NCI-H1048 (cell line): ENCODE measurements at regions not wholly inside any gene's neighbourhood (a gene's known extent, or its start where the extent isn't known, plus 50 kb on each side); places are given as distances from the start of the nearest gene placed in this dataset.

Source experiments
- DNase-seq: peaks from one replicate; lab custom pipeline; 2025; lab: John Stamatoyannopoulos, UW

DNA sequence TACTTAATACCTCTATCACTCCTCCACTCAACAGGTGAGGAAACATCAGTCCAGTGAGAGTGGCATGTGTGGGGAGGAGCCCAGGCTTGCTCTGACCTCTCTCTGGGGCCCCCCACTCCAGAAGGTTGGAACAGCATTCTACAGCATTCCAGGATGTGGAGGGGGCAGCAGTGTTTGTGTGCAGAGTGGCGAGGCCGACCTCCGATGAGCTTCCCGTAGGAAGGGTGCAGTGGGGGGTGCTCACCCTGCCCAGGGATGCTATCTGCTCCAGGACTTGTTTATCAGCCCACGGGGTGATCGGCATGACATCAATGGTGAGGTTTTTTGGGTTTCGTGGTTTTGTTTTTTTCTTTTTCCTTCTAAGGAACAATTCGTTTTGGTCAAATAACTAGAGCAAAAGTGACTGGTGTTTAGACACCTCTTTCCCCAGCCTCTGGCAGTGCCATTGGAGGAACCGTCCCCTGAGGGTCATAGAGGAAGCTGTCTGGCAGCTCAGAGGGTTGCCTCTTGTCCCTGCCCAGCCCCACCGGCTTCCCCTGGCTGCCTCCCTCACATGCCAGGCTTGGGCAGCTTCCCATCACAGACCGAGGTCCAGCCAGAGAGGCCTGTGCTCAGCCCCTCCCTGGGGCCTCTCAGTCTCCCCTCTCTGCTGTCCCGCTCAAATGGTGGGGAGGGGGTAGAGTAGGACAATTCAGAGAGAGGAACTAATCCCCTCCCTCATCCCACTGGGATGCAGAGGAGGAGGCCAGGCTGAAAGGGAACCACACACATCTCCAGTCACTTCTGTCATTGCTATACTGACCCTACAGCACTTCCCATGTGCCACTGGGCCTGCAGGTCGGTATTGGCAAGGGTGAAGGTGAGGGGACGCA, 96.5 kb downstream of the ZFP36L2 start:
- DNase-seq: no peak

DNA sequence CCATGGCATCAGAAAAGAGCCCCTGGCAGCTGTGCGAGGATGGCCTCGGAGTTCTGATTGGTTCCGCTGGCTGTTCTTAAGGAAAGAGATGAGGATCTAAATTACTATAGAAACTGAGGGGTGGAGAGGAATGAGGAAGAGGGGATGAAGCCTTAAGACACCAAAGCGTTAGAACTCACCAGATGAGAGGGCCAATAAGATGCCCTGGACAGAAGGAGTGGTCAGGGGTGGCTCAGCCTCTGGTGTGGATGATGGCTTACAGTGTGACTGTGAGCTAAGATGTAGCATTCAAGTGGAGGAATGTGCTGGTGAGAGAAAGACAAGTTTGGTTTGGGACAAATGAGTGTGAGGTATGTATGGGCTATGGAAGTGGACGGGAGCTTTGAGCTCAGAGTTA, 97.8 kb downstream of the ZFP36L2 start:
- no peak for DNase-seq

DNA sequence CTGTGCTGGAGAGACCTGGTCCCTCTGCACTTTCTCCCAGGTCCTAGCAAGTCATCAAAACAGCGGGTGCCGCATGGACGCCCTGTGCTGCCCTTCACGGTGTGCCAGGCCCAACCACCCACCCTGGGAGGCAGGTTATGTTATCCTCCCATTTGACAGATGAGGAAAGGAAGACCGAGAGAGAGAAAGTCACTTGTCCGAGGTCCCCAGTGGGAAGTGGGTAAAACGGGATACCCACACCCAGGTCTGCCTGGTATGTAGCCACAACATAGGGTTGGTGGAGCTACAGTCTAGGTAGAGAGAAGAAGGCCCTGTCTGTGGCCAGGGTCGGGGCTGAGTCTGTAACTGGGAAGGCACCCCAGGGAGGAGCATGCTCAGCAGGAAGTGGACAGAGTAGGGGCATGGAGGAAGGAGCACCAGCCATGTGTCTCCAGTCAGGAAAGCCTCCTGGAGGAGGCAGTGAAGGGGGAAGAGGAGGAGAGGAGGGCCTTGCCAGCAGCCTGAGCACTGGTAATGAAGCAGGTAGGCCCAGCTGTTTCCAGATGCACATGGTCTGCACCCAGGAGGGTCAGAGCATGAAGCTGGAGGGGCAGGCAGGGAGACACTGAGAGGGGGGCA, 98.4 kb downstream of the ZFP36L2 start:
- DNase-seq: no peak

DNA sequence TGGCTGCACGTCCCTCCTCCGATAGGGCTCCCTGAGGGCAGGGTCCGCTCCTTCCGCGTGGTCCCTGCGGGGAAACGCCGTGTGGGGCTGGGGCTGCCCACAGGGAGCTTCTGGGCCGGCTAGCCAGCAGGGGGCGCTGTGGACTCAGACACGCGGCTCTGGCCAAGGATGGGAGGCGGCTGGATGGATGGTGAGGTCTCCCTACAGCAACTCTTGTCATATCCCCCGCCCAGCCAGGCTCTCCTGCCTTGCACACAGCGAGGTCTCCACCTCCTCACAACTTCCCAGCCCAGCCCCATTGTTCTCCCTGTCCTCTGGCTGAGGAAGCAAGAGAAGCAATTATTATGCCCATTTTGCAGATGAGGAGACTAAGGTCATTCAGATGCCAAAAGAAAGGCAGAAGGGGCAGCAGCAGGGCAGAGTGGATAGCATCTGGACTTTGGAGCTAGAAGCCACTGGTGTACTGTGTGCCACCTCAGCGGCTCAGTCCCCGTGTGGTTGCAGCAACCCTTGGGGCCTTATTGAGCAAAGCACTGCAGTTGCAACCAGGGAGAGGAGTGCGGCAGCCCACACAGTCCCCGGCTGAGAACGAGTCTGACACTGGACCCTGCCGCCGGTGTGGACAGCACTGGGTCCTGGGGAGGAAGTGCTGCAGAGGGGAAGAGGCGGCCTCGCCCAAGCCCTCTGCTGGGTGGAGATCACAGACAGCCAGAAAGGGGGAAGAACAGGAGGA, 99.0 kb downstream of the ZFP36L2 start:
- no peak for DNase-seq

DNA sequence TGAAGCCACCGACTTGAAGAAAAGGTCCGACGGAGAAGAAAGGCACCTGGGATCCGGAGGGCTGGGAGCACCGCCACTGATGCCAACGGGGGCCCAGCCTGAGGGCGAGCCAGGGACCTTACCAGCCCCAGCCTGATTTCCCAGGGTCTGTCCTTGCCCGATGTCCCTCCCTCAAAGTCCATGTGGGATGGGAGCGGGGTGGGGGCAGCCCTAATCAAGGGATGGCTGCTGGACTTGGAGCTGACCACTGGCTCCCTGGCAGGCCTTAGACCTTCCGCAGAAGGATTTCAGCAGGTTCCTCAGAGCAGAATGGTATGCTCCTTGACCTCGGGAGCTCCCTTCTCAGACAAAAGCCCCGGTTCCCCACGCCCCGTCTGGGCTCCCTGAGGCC, 99.6 kb downstream of the ZFP36L2 start:
- DNase-seq: no peak

DNA sequence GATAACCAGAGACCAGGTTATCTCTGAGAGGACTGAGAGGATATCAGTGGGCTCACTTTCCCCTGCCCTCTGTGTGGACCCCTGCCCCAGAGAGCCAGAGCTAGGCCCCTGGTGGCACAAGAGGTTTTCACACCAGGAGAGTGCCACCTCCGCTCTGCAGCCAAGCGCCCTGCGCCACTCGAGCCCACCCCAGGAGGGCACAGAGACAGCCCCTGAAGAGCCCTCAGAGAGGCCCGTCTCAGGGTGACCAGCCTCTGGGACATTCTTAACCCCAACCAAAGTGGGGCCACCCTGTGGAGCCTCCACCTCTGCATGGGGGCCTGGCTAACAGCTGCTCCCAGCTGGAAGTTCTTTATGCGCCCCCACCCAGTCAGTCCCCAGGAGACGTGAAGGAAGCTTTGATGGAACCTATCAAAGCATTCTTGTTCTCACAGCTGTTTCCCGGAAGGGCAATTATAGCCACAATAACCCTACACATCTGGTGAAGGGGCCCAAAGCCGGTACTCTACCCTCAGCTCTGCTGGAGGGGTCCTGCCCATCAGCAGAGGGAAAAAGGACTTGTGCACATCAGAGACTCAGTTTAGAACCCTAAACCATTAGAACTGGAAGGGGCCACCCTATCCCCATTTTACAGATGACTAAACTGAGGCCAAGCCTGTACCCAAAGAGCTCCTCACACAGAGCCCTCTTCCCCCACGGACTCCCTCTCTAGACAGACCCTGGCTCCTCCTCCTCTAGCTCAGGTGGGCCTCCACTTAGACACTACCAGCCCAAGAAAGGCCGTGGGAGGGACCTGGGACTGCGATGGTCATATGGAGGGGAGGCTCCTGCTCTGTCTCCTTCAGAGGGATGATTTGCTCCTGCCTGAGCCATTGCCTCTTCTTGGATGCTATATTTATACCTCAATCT, 101.1 kb downstream of the ZFP36L2 start:
- DNase-seq: no peak

- no peak for DNase-seq
Observed at GRCh38 chr2:43124687-43125057, 101.7 kb downstream of the ZFP36L2 start.

DNA sequence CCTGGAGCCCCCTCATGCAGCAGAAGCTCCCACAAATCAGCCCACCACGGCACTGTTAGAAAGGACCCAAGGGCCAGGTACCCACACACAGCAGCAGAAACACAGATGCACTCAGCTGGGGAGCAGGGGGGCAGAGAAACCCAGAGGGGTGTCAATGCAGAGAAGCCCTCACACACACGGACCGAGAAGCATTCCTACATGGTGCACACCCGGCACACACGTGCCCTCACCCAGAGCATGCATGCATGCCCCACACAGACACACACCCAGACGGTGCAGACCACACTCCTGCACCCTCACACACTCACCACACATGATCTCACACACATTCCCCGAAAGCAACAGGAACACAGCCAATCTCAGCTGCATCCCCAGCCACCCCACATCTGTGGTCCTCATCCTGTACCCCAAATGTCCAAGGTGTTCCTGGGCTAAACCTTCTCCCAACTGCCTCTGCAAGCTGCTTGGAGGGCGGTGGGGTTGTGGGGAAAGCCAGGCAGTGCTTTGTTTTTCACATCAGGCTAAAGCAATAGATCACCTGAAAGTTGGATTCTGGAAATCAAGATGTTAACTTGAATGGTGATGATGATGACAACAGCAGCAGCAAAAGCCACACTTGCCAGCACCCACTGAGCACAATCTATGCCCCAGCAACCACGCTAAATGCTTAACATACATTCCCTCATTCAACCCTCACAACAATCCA, 102.3 kb downstream of the ZFP36L2 start:
- no peak for DNase-seq

GRCh38 chr2:43123486-43123885, 102.9 kb downstream of the ZFP36L2 start:
- no peak for DNase-seq

GRCh38 chr2:43123028-43123427, 103.4 kb downstream of the ZFP36L2 start:
- DNase-seq: no peak

GRCh38 chr2:43121580-43122314, 104.7 kb downstream of the ZFP36L2 start:
- no peak for DNase-seq

DNA sequence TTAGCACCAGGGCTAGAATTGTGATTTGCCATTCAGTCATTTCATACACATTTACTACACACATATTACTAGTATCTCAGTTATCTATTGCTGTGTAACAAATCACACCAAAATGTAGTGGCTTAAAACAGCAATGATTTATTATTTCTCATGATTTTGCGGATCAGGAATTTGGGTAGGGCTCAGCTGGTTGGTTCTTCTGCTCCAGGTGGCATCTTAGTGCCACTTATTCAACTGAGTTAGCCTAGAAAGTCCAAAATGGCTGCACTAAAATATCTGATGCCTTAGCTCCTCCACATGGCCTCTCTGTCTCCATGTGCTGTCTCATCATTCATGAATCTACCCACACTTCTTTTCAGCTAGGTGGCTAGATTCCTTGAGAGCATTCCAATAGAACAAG, 107.1 kb downstream of the ZFP36L2 start:
- DNase-seq: no peak

DNA sequence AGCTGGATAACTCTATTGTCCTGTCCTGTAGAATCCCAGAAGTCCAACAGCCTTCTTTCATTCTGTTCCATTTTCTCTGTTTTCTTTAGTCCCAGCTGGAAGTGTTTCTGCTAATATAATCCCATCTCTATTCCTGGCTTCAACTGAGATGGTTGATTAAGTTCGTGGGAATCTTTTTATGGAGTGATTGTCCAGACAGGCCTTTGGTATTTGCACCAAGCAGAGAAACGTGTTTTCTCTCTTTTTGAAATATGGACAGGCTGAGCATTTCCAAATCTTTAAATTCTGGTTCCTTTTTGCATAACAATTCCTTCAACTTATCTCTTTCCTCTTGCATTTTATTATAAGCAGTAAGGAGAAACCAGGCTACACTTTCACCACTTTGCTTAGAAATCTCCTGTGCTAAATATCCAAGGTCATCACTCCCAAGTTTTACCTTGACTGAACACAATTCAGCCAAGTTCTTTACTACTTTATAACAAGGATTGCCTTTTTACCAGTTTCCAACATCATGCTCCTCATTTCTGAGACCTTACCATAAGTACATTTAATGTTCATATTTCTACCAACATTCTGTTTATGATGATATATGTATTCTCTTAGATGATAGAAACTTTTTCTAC, 108.8 kb downstream of the ZFP36L2 start:
- DNase-seq: no peak

DNA sequence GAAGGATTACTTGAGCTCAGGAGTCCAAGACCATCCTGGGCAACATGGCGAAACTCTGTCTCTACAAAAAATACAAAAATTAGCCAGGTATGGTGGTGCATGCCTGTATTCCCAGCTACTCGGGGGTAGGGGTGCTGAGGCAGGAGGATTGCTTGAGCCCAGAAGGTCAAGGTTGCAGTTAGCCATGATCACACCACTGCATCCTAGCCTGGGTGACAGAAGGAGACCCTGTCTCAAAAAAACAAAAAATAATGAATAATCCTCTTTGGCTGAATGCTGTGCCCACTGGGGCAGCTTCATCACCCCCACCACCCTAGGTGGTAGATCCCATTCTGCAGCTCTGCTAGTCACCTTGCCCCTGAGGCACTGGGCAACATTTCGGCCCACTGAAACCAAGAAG, 109.4 kb downstream of the ZFP36L2 start:
- DNase-seq: no peak

GRCh38 chr2:43115881-43116280, 110.5 kb downstream of the ZFP36L2 start:
- no peak for DNase-seq

GRCh38 chr2:43114210-43114609, 112.2 kb downstream of the ZFP36L2 start:
- no peak for DNase-seq

GRCh38 chr2:43111788-43112554, 114.4 kb downstream of the ZFP36L2 start:
- no peak for DNase-seq

DNA sequence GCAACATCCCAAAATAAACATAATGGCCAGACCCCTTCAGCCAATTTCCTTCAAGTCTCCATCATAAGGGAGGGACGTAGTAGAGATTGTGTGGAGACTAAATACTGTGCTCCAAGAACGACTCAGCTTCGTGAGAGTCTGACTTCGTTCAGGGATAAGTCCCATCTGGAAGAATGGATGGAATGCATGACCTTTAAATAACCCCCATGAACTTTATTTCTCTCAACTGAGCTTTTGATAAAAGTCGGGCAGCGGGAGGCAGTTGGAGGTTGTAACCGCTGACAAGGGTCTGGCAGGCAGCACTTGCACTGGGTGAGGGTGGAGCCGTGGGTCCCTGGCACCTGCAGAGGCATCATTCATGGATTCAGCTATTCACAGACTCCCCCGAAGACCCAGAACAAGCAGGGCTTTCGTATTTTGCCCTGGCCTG, 115.9 kb downstream of the ZFP36L2 start:
- DNase-seq: no peak

DNA sequence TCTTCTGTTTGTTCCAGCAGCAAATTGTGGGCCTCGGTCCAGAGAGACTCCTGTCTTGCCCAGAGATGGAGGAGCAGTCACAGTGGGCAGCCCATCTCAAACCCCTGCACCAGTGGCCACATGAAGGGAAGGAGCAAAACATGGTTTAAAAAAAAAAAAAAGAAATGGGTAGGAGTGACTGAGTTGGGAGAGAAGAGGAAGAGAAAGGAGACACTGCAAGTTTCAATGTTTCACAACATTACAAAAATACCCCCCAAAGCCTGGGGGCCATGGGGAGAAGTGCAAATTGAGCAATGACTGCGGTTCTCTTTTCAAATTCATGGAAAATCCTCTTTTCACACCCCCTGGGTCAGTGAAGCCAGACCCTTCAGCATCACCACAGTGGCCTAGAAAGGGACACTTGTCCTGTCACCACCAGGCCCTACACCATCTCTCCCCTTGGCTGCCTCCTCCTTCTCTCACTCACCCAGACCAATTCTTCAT, 117.1 kb downstream of the ZFP36L2 start:
- no peak for DNase-seq
